Nephron progenitor cell (in vitro differentiated cells): ENCODE measurements at regions not wholly inside any gene's neighbourhood (a gene's known extent, or its start where the extent isn't known, plus 50 kb on each side); places are given as distances from the start of the nearest gene placed in this dataset.

ENCODE experiments used
- DNase-seq: peaks from one replicate; pipeline ENCODE4 v3.0.0; 2021
- H3K27ac Mint-ChIP-seq: 2 replicates; pipeline ENCODE4 v1.8.0; 2021; ENCODE audit warnings: mild to moderate bottlenecking, moderate library complexity, mixed read lengths
- H3K27me3 Mint-ChIP-seq: 2 replicates; pipeline ENCODE4 v1.8.0; 2021; ENCODE audit warnings: mild to moderate bottlenecking, low read depth, mixed read lengths; ENCODE audit not compliant: poor library complexity
- H3K36me3 Mint-ChIP-seq: 2 replicates; pipeline ENCODE4 v1.8.0; 2021; ENCODE audit warnings: low read depth, mixed read lengths
- H3K4me1 Mint-ChIP-seq: 2 replicates; pipeline ENCODE4 v1.8.0; 2021; ENCODE audit warnings: mixed read lengths
- H3K4me3 Mint-ChIP-seq: 2 replicates; pipeline ENCODE4 v1.8.0; 2021; ENCODE audit warnings: mild to moderate bottlenecking, moderate library complexity, mixed read lengths
- H3K9me3 Mint-ChIP-seq: 2 replicates; pipeline ENCODE4 v1.8.0; 2021; ENCODE audit warnings: mild to moderate bottlenecking, moderate library complexity, mixed read lengths
- CTCF ChIP-seq: fragments of 200-600 bp; sonication (generic); IDR thresholded peaks from 2 replicates; pipeline ENCODE4 v1.5.0; 2021; ENCODE audit warnings: antibody characterized with exemption

- DNase-seq: no peak
- Mint-ChIP-seq H3K36me3 (no peaks in the 10 kb centered on the region), H3K27ac (no peak overlapping the region), H3K4me1 (peaks cover 8% of the 10 kb centered on the region), H3K4me3 (no peak overlapping the region), H3K9me3 (no peaks in the 10 kb centered on the region), H3K27me3 (peaks cover 7% of the 10 kb centered on the region)
- TF ChIP-seq CTCF: no peak
Observed at GRCh38 chr4:125262502-125262901, 52.3 kb upstream of the FAT4 start.

GRCh38 chr4:125262079-125262478, 52.7 kb upstream of the FAT4 start:
- Mint-ChIP-seq H3K27me3 (peaks cover 7% of the 10 kb centered on the region), H3K36me3 (no peaks in the 10 kb centered on the region), H3K27ac (no peak overlapping the region), H3K4me1 (peaks cover 4% of the 10 kb centered on the region), H3K4me3 (no peak overlapping the region), H3K9me3 (no peaks in the 10 kb centered on the region)
- TF ChIP-seq CTCF: no peak
- DNase-seq: no peak

- DNase-seq: no peak
- H3K4me1 Mint-ChIP-seq: no peaks in the 10 kb centered on the region
- H3K4me3 Mint-ChIP-seq: no peak overlapping the region
- no peak for TF ChIP-seq CTCF
- no peak overlapping the region for H3K27ac Mint-ChIP-seq
- peaks cover 4% of the 10 kb centered on the region for H3K27me3 Mint-ChIP-seq
- H3K9me3 Mint-ChIP-seq: no peaks in the 10 kb centered on the region
- no peaks in the 10 kb centered on the region for H3K36me3 Mint-ChIP-seq
Observed at GRCh38 chr4:125254106-125254505, 60.6 kb upstream of the FAT4 start.

- Mint-ChIP-seq H3K27me3 (no peaks in the 10 kb centered on the region), H3K9me3 (no peaks in the 10 kb centered on the region), H3K27ac (no peak overlapping the region), H3K4me3 (no peak overlapping the region), H3K36me3 (no peaks in the 10 kb centered on the region), H3K4me1 (no peaks in the 10 kb centered on the region)
- peak; percentile 16 for TF ChIP-seq CTCF
- no peak for DNase-seq
Observed at GRCh38 chr4:125244848-125245450, 69.8 kb upstream of the FAT4 start.

GRCh38 chr4:125243789-125244397, 70.9 kb upstream of the FAT4 start:
- Mint-ChIP-seq H3K36me3 (no peaks in the 10 kb centered on the region), H3K9me3 (no peaks in the 10 kb centered on the region), H3K27ac (no peak overlapping the region), H3K4me1 (no peaks in the 10 kb centered on the region), H3K27me3 (no peaks in the 10 kb centered on the region), H3K4me3 (no peak overlapping the region)
- no peak for DNase-seq
- no peak for TF ChIP-seq CTCF

GRCh38 chr4:125235971-125236370, 78.8 kb upstream of the FAT4 start:
- TF ChIP-seq CTCF: no peak
- peaks cover 3% of the 10 kb centered on the region for H3K27me3 Mint-ChIP-seq
- no peaks in the 10 kb centered on the region for H3K9me3 Mint-ChIP-seq
- peaks cover 18% of the 10 kb centered on the region for H3K4me1 Mint-ChIP-seq
- no peak for DNase-seq
- no peak overlapping the region for H3K4me3 Mint-ChIP-seq
- no peak overlapping the region for H3K27ac Mint-ChIP-seq
- peaks cover 2% of the 10 kb centered on the region for H3K36me3 Mint-ChIP-seq
